ENCODE measurements at regions not wholly inside any gene's neighbourhood (a gene's known extent, or its start where the extent isn't known, plus 50 kb on each side); places are given as distances from the start of the nearest gene placed in this dataset.

GRCh38 chr12:20127413-20127812 lies 240.9 kb upstream of the PDE3A start:
- H3K4me3 ChIP-seq (ENCODE audit: low read depth, low read length), result no peak overlapping the region
- ChIA-PET POLR2A (no interaction called here), CTCF (no interaction called here)
- TF ChIP-seq, protein P1, sequence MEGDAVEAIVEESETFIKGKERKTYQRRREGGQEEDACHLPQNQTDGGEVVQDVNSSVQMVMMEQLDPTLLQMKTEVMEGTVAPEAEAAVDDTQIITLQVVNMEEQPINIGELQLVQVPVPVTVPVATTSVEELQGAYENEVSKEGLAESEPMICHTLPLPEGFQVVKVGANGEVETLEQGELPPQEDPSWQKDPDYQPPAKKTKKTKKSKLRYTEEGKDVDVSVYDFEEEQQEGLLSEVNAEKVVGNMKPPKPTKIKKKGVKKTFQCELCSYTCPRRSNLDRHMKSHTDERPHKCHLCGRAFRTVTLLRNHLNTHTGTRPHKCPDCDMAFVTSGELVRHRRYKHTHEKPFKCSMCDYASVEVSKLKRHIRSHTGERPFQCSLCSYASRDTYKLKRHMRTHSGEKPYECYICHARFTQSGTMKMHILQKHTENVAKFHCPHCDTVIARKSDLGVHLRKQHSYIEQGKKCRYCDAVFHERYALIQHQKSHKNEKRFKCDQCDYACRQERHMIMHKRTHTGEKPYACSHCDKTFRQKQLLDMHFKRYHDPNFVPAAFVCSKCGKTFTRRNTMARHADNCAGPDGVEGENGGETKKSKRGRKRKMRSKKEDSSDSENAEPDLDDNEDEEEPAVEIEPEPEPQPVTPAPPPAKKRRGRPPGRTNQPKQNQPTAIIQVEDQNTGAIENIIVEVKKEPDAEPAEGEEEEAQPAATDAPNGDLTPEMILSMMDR (IDR thresholded peaks at IDR 0.05; ENCODE audit: insufficient read depth, low read length, missing control alignments), result no peak
- DNase-seq (ENCODE audit: low read depth, low spot score), result no peak

DNA sequence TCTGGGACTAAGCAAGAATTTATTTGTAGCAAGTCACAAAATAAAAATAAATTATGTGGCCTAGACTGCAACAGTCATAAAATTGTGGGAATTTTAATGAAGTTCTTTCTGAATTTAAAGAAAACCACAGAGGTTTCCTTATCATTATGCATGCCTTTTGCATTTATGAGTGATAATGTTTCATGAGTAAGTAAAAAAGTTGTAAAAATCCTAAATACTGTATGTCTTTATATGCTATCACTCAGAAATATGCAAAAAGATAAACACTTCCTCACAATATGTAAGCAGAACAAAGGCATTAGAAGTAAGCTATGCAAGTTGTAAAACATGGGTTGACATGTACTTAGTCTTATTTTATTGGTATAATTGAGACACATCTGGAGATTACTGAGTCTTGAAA lies 239.4 kb upstream of the PDE3A start:
- CTCF ChIA-PET, result no interaction called here
- TF ChIP-seq, protein P1 (IDR thresholded peaks at IDR 0.05; ENCODE audit: insufficient read depth, low read length, missing control alignments), result no peak
- no peak for DNase-seq (ENCODE audit: low read depth, low spot score)
- no peak overlapping the region for H3K4me3 ChIP-seq (ENCODE audit: low read depth, low read length)
- POLR2A ChIA-PET, result no interaction called here

GRCh38 chr12:20132818-20133217 lies 235.5 kb upstream of the PDE3A start:
- DNase-seq (ENCODE audit: low read depth, low spot score), result no peak
- TF ChIP-seq, protein P1 (IDR thresholded peaks at IDR 0.05; ENCODE audit: insufficient read depth, low read length, missing control alignments), result no peak
- H3K4me3 ChIP-seq (ENCODE audit: low read depth, low read length), result no peak overlapping the region
- ChIA-PET POLR2A (no interaction called here), CTCF (no interaction called here)

GRCh38 chr12:20134652-20135051 lies 233.7 kb upstream of the PDE3A start:
- DNase-seq (ENCODE audit: low read depth, low spot score), result no peak
- TF ChIP-seq, protein P1 (IDR thresholded peaks at IDR 0.05; ENCODE audit: insufficient read depth, low read length, missing control alignments), result no peak
- no peak overlapping the region for H3K4me3 ChIP-seq (ENCODE audit: low read depth, low read length)
- ChIA-PET POLR2A (no interaction called here), CTCF (no interaction called here)

GRCh38 chr12:20140751-20141150 lies 227.6 kb upstream of the PDE3A start:
- H3K4me3 ChIP-seq (ENCODE audit: low read depth, low read length), result no peak overlapping the region
- no peak for DNase-seq (ENCODE audit: low read depth, low spot score)
- TF ChIP-seq, protein P1 (IDR thresholded peaks at IDR 0.05; ENCODE audit: insufficient read depth, low read length, missing control alignments), result no peak
- ChIA-PET POLR2A (no interaction called here), CTCF (no interaction called here)

DNA sequence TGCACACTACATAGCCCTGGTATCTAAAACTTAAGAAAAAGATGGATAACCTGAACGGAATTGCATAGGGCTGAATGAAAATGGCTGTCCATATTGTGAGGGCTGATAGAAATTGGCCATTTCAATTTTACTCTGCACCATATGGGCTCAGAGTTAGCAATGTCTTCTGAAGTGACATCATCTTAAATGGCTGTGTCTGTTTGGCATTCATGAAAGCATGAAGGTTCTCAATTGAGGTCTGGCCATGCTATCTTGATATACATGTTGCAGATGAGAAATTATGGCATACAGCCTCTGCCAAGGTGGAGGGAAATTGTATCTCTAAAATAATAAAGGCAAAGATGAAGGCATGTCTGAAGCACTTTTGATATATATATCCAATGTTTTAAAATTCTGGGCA lies 226.0 kb upstream of the PDE3A start:
- DNase-seq (ENCODE audit: low read depth, low spot score), result no peak
- no peak overlapping the region for H3K4me3 ChIP-seq (ENCODE audit: low read depth, low read length)
- TF ChIP-seq, protein P1 (IDR thresholded peaks at IDR 0.05; ENCODE audit: insufficient read depth, low read length, missing control alignments), result no peak
- POLR2A ChIA-PET, result no interaction called here
- CTCF ChIA-PET, result no interaction called here
